ENCODE measurements at regions not wholly inside any gene's neighbourhood (a gene's known extent, or its start where the extent isn't known, plus 50 kb on each side); places are given as distances from the start of the nearest gene placed in this dataset.

DNA sequence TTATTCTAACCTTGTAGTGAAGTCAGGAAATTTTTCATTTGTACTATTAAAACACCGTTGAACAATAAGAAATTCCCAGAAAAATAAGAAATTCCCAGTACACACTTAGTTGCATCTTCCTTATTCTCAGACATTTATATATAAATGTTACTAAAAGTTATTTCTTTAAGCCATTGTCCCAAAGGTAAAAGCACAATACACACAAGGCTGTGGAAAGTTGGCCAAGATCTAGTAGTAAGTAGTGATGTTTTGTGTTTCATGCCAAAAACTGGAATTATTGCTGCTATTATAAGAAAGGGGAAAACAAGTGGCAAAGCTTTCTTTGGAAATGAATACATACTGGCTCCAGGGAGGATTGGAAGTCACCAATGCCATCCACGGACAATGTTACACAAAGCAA is 802.5 kb upstream of the DPPA4 start:
- TF ChIP-seq ZNF274 (IDR thresholded peaks at IDR 0.05; ENCODE audit: low read depth, low read length) (no peak), YY1 (IDR thresholded peaks at IDR 0.05; ENCODE audit: insufficient read depth, insufficient read length) (no peak)

Data from NT2/D1 (cell line).